Loucy (cell line): ENCODE measurements at regions not wholly inside any gene's neighbourhood (a gene's known extent, or its start where the extent isn't known, plus 50 kb on each side); places are given as distances from the start of the nearest gene placed in this dataset.

Source experiments
- H2AFZ ChIP-seq: fragments of 200-600 bp; sonication (generic); 2 replicates; pipeline ENCODE4 v1.6.0; 2016; ENCODE audit warnings: antibody characterized with exemption, mild to moderate bottlenecking, low read length, moderate library complexity
- H3F3A ChIP-seq: fragments of 200-600 bp; 2 replicates; pipeline ENCODE4 v1.6.0; 2016; ENCODE audit warnings: antibody characterized with exemption, low read depth, mild to moderate bottlenecking
- H3K27me3 ChIP-seq: fragments of 200-600 bp; sonication (generic); 2 replicates; pipeline ENCODE4 v1.6.1; 2014; ENCODE audit warnings: low read length, mild to moderate bottlenecking; ENCODE audit not compliant: insufficient read depth, poor library complexity, severe bottlenecking
- H3K36me3 ChIP-seq: fragments of 200-600 bp; sonication (generic); 2 replicates; pipeline ENCODE4 v1.6.1; 2016; ENCODE audit warnings: low read length; ENCODE audit not compliant: insufficient read depth
- H3K4me1 ChIP-seq: fragments of 200-600 bp; sonication (generic); 2 replicates; pipeline ENCODE4 v1.5.1; 2014; ENCODE audit warnings: low read length, mild to moderate bottlenecking; ENCODE audit not compliant: insufficient read depth, poor library complexity, severe bottlenecking
- H3K4me2 ChIP-seq: fragments of 200-600 bp; sonication (generic); 2 replicates; pipeline ENCODE4 v1.6.0; 2014; ENCODE audit warnings: antibody characterized with exemption, low read length, low read depth, mild to moderate bottlenecking; ENCODE audit not compliant: poor library complexity, severe bottlenecking
- H3K4me3 ChIP-seq: fragments of 200-600 bp; sonication (generic); 2 replicates; pipeline ENCODE4 v1.5.1; 2014; ENCODE audit warnings: low read length, mild to moderate bottlenecking, mixed read lengths; ENCODE audit not compliant: poor library complexity, severe bottlenecking
- H3K79me2 ChIP-seq: fragments of 200-600 bp; sonication (generic); 2 replicates; pipeline ENCODE4 v1.6.1; 2014; ENCODE audit warnings: low read length; ENCODE audit not compliant: insufficient read depth
- H3K9ac ChIP-seq: fragments of 200-600 bp; sonication (generic); 2 replicates; pipeline ENCODE4 v1.6.0; 2014; ENCODE audit warnings: mild to moderate bottlenecking, low read depth, low read length, moderate library complexity; ENCODE audit not compliant: poor library complexity, severe bottlenecking
- H3K9me2 ChIP-seq: fragments of 200-600 bp; sonication (generic); replicated peaks from 2 replicates; pipeline ENCODE4 v1.6.1; 2016; ENCODE audit warnings: low read depth, low read length, mixed read lengths
- H3K9me3 ChIP-seq: fragments of 200-600 bp; sonication (generic); 2 replicates; pipeline ENCODE4 v1.6.1; 2014; ENCODE audit warnings: mild to moderate bottlenecking, antibody characterized with exemption, low read length, low read depth; ENCODE audit not compliant: insufficient read depth
- H4K20me1 ChIP-seq: fragments of 200-600 bp; sonication (generic); 2 replicates; pipeline ENCODE4 v1.6.0; 2014; ENCODE audit warnings: antibody characterized with exemption, low read length, mild to moderate bottlenecking; ENCODE audit not compliant: insufficient read depth, poor library complexity, severe bottlenecking
- EZH2phosphoT487 ChIP-seq: fragments of 200-600 bp; IDR thresholded peaks from 2 replicates; pipeline ENCODE4 v1.6.1; 2018; ENCODE audit warnings: antibody characterized with exemption, mild to moderate bottlenecking, moderate library complexity, borderline replicate concordance
- TF ChIP-seq, protein P1 (sequence below): fragments of 200-600 bp; sonication (generic); conservative IDR thresholded peaks from 2 replicates; pipeline ENCODE4 v1.5.1; 2014; ENCODE audit warnings: mild to moderate bottlenecking, antibody characterized with exemption, low read length

DNA sequence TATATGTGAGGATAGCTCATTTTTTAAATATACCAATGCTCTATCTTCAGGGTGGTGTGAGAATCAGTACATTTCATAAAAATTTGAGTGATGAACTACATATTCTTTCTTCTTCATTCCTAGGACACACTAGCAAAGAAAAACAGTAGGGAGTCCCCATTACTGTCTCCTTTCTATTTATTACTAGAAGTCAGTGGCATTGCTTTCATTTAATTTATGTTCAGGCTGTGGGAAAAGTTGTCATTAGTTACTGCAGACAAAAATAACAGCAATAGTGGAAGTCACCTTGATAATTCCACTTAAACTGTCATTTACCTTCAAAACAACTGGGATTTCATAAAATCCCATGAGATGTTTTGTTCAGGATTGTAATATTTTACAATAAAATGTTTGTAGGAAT lies 446.4 kb downstream of the GBE1 start:
- no peak overlapping the region for H2AFZ ChIP-seq
- TF ChIP-seq, protein P1, sequence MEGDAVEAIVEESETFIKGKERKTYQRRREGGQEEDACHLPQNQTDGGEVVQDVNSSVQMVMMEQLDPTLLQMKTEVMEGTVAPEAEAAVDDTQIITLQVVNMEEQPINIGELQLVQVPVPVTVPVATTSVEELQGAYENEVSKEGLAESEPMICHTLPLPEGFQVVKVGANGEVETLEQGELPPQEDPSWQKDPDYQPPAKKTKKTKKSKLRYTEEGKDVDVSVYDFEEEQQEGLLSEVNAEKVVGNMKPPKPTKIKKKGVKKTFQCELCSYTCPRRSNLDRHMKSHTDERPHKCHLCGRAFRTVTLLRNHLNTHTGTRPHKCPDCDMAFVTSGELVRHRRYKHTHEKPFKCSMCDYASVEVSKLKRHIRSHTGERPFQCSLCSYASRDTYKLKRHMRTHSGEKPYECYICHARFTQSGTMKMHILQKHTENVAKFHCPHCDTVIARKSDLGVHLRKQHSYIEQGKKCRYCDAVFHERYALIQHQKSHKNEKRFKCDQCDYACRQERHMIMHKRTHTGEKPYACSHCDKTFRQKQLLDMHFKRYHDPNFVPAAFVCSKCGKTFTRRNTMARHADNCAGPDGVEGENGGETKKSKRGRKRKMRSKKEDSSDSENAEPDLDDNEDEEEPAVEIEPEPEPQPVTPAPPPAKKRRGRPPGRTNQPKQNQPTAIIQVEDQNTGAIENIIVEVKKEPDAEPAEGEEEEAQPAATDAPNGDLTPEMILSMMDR: no peak
- no peaks in the 10 kb centered on the region for H3K79me2 ChIP-seq
- H3K4me3 ChIP-seq: no peak overlapping the region
- no peaks in the 10 kb centered on the region for H4K20me1 ChIP-seq
- H3K36me3 ChIP-seq: no peaks in the 10 kb centered on the region
- no peak overlapping the region for H3K4me2 ChIP-seq
- no peaks in the 10 kb centered on the region for H3K9me3 ChIP-seq
- H3F3A ChIP-seq: no peaks in the 10 kb centered on the region
- H3K9ac ChIP-seq: no peak overlapping the region
- H3K27me3 ChIP-seq: no peaks in the 10 kb centered on the region
- no peaks in the 10 kb centered on the region for H3K9me2 ChIP-seq
- H3K4me1 ChIP-seq: no peaks in the 10 kb centered on the region

DNA sequence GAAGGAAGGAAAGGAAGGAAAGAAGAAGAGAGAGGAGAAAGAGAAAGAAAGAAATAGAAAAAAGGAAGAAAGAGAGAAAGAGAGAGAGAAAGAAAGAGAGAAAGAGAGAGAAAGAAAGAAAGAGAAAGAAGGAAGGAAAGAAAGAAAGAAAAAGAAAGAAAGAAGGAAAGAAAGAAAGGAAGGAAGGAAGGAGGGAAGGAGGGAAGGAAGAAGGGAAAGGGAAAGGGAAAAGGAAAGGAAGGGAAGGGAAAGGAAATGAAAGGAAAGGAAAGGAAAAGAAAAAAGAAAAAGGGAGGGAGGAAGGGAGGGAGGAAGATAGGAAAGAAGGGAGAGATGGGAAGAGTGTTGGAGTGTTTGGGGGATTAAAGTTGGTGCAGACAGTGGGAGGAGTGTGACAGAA lies 450.1 kb downstream of the GBE1 start:
- H4K20me1 ChIP-seq: no peaks in the 10 kb centered on the region
- no peak for TF ChIP-seq EZH2phosphoT487
- TF ChIP-seq, protein P1: no peak
- no peaks in the 10 kb centered on the region for H3K36me3 ChIP-seq
- no peak overlapping the region for H3K4me3 ChIP-seq
- no peaks in the 10 kb centered on the region for H3F3A ChIP-seq
- H3K9me3 ChIP-seq: no peaks in the 10 kb centered on the region
- no peak overlapping the region for H3K4me2 ChIP-seq
- no peak overlapping the region for H2AFZ ChIP-seq
- H3K79me2 ChIP-seq: no peaks in the 10 kb centered on the region
- H3K4me1 ChIP-seq: no peaks in the 10 kb centered on the region
- no peaks in the 10 kb centered on the region for H3K27me3 ChIP-seq
- no peaks in the 10 kb centered on the region for H3K9me2 ChIP-seq
- no peak overlapping the region for H3K9ac ChIP-seq

DNA sequence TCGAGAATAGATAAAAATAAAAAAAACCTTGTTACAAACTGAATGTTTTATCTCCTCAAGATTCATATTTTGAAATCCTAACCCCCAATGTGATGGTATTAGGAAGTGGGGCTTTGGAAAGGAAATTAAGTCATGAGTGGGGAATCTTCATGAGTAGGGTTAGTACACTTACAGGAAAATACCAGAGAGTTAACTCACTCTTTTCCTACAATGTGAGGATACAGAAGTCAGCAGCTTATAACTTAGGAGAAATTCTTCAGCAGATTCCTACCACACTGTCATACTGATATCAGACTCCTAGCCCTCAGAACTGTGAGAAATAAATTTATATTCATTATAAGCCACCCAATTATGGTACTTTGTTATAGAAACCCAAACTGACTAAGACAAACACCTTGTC lies 453.1 kb downstream of the GBE1 start:
- H3K9me3 ChIP-seq: no peaks in the 10 kb centered on the region
- no peak overlapping the region for H2AFZ ChIP-seq
- H3K27me3 ChIP-seq: no peaks in the 10 kb centered on the region
- H3K4me1 ChIP-seq: no peaks in the 10 kb centered on the region
- no peak overlapping the region for H3K4me2 ChIP-seq
- H3K9me2 ChIP-seq: no peaks in the 10 kb centered on the region
- H3K36me3 ChIP-seq: no peaks in the 10 kb centered on the region
- no peak overlapping the region for H3K9ac ChIP-seq
- no peaks in the 10 kb centered on the region for H3F3A ChIP-seq
- no peaks in the 10 kb centered on the region for H4K20me1 ChIP-seq
- TF ChIP-seq, protein P1: no peak
- TF ChIP-seq EZH2phosphoT487: no peak
- no peak overlapping the region for H3K4me3 ChIP-seq
- H3K79me2 ChIP-seq: no peaks in the 10 kb centered on the region
